ENCODE measurements at regions not wholly inside any gene's neighbourhood (a gene's known extent, or its start where the extent isn't known, plus 50 kb on each side); places are given as distances from the start of the nearest gene placed in this dataset.

DNA sequence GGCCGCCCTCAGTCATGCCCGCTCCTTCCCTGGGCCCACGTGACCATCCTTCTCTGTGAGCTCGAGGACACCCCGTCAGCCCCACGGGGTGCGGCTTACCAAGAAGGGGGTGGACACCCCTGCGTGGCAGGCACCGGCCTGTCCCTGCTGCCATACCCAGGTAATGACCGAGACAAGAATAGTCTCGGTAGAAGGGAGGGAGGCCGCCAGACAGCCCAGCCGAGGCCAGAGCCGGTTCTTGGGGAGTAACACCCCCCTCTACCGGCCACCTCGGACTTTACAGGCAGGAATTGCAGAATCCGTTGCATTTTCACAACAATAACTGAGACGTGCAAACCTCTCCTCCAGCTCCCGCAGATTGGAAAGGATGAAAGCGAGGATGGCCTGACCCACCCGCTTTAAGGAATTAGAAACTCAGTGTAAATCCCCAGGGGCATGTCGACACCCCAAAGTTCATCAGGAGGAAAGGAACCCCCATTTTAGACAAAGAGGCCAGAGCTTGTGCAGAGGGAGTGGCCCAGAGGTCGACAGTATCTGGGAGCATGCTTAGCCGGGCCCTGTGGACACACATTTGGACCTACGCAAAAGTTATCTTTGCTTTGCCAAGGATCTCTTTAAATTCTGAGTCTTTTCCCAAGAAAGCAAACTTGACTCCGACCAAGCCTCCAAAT lies 60.1 kb upstream of the GLI2 start (continued):
- 0 out of 2 replicates have a peak, but pooled peaks have one; percentile 24 for TF ChIP-seq ZBTB44 (tag by site-specific recombination; IDR thresholded peaks at IDR 0.05)
- no peak for TF ChIP-seq ZNF311 (tag by site-specific recombination; IDR thresholded peaks at IDR 0.05; ENCODE audit: borderline replicate concordance)
- peak; percentile 71 for TF ChIP-seq ZBTB17 (tag by site-specific recombination; IDR thresholded peaks at IDR 0.05)
- peak; percentile 60; the same call in 1 of the 2 replicates for TF ChIP-seq PRDM10 (tag by site-specific recombination; IDR thresholded peaks at IDR 0.05)
- TF ChIP-seq ZNF423 (tag by site-specific recombination; IDR thresholded peaks at IDR 0.05) = no peak
- TF ChIP-seq, protein P1, sequence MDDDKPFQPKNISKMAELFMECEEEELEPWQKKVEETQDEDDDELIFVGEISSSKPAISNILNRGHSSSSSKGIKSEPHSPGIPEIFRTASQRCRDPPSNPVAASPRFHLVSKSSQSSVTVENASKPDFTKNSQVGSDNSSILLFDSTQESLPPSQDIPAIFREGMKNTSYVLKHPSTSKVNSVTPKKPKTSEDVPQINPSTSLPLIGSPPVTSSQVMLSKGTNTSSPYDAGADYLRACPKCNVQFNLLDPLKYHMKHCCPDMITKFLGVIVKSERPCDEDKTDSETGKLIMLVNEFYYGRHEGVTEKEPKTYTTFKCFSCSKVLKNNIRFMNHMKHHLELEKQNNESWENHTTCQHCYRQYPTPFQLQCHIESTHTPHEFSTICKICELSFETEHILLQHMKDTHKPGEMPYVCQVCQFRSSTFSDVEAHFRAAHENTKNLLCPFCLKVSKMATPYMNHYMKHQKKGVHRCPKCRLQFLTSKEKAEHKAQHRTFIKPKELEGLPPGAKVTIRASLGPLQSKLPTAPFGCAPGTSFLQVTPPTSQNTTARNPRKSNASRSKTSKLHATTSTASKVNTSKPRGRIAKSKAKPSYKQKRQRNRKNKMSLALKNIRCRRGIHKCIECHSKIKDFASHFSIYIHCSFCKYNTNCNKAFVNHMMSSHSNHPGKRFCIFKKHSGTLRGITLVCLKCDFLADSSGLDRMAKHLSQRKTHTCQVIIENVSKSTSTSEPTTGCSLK (tag by site-specific recombination; IDR thresholded peaks at IDR 0.05) = no peak
- TF ChIP-seq ZNF707 (tag by site-specific recombination; IDR thresholded peaks at IDR 0.05) = no peak
- no peak for TF ChIP-seq ZNF114 (tag by site-specific recombination; IDR thresholded peaks at IDR 0.05)
- TF ChIP-seq BCL6B (tag by site-specific recombination; IDR thresholded peaks at IDR 0.05) = no peak
- TF ChIP-seq, protein P2, sequence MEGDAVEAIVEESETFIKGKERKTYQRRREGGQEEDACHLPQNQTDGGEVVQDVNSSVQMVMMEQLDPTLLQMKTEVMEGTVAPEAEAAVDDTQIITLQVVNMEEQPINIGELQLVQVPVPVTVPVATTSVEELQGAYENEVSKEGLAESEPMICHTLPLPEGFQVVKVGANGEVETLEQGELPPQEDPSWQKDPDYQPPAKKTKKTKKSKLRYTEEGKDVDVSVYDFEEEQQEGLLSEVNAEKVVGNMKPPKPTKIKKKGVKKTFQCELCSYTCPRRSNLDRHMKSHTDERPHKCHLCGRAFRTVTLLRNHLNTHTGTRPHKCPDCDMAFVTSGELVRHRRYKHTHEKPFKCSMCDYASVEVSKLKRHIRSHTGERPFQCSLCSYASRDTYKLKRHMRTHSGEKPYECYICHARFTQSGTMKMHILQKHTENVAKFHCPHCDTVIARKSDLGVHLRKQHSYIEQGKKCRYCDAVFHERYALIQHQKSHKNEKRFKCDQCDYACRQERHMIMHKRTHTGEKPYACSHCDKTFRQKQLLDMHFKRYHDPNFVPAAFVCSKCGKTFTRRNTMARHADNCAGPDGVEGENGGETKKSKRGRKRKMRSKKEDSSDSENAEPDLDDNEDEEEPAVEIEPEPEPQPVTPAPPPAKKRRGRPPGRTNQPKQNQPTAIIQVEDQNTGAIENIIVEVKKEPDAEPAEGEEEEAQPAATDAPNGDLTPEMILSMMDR (tag by site-specific recombination; IDR thresholded peaks at IDR 0.05) = peak; percentile 78; the same call in 1 of the 2 replicates
- TF ChIP-seq ZNF221 (tag by site-specific recombination; IDR thresholded peaks at IDR 0.05; ENCODE audit: borderline replicate concordance) = no peak
- no peak for TF ChIP-seq ZNF138 (tag by site-specific recombination; IDR thresholded peaks at IDR 0.05; ENCODE audit: borderline replicate concordance)

DNA sequence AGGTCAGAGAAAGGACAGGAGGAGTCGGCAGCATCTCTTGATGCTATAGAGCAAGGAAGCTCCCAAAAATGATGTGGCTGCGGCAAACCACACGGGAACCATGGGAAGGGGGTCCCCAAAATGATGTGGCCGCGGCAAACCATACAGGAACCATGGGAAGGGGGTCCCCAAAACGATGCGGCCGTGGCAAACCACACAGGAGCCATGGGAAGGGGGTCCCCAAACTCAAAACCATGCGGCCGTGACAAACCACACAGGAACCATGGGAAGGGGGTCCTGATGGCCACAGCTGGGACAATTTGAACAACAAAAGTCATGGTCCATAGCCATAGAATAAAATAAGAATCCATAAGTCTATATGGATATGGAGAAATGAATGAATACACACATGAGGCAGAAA lies 58.4 kb upstream of the GLI2 start:
- no peaks in the 10 kb centered on the region for H3K9me3 ChIP-seq (ENCODE audit: control insufficient read depth, insufficient read depth, low read depth, low read length)
- ChIA-PET CTCF (interaction anchor here (0.5 to 2.3 kb wide), 24 partner anchors 10 to 1140 kb away, joined by 3 to 11 read pairs (median 3); partner anchors contain the start of gene INHBB), POLR2A (interaction anchor here (0.5 kb wide), 1 partner anchor 59 kb away, joined by 3 read pairs; no protein-coding TSS in a partner anchor)
- no peak overlapping the region for H3K4me3 ChIP-seq (ENCODE audit: low read depth, low read length)
- no peak overlapping the region for H3K27ac ChIP-seq (ENCODE audit: extremely low read depth, low read depth, low read length)
- TF ChIP-seq ZNF549 (tag by site-specific recombination; IDR thresholded peaks at IDR 0.05) (no peak), ZFP37 (tag by site-specific recombination; IDR thresholded peaks at IDR 0.05) (no peak)
- no peaks in the 10 kb centered on the region for H3K4me1 ChIP-seq (ENCODE audit: control insufficient read depth, insufficient read depth, low read length)
- no peaks in the 10 kb centered on the region for H3K36me3 ChIP-seq (ENCODE audit: control insufficient read depth in 2 of 2, insufficient read depth in 1 of 2, low read length in 2 of 2)
